HepG2 (cell line): ENCODE measurements at regions not wholly inside any gene's neighbourhood (a gene's known extent, or its start where the extent isn't known, plus 50 kb on each side); places are given as distances from the start of the nearest gene placed in this dataset.

Experiments used
- BCL6 ChIP-seq: IDR thresholded peaks from 2 replicates; pipeline ENCODE4 v1.6.1; 2016; ENCODE audit warnings: missing genetic modification reagents, missing compliant biosample characterization
- ETV5 ChIP-seq: IDR thresholded peaks from 2 replicates; pipeline ENCODE4 v1.6.1; 2018; ENCODE audit warnings: missing biosample characterization, missing genetic modification reagents, inconsistent platforms, borderline replicate concordance
- FOXK1 ChIP-seq: sonication (generic); formaldehyde crosslinking; IDR thresholded peaks from 2 replicates; pipeline ENCODE4 v1.4.0; 2020; ENCODE audit warnings: low read depth, missing genetic modification reagents, borderline replicate concordance
- FOXP1 ChIP-seq, 2 experiments: fragments of 450-650 bp in 1 of 2; IDR thresholded peaks; 2 replicates each; pipeline ENCODE4 v1.6.1; 2017 to 2018; ENCODE audit warnings: antibody characterized with exemption in 1 of 2
- MIXL1 ChIP-seq: IDR thresholded peaks from 2 replicates; pipeline ENCODE4 v1.6.1; 2016
- NONO ChIP-seq, 2 experiments: fragments of 450-650 bp in 1 of 2; sonication (generic) in 1 of 2; formaldehyde crosslinking in 1 of 2; IDR thresholded peaks in 1 of 2; conservative IDR thresholded peaks in 1 of 2; 2 replicates each; pipeline versions ENCODE4 v1.6.1 to v1.8.0; 2017 to 2022; ENCODE audit warnings: mild to moderate bottlenecking in 1 of 2, missing genetic modification reagents in 1 of 2, moderate library complexity in 1 of 2
- NR2F1 ChIP-seq, 2 experiments: fragments of 450-650 bp in 1 of 2; formaldehyde crosslinking in 1 of 2; IDR thresholded peaks; 2 replicates each; pipeline versions ENCODE4 v1.5.0 to v1.6.1; 2016 to 2020; ENCODE audit warnings: mild to moderate bottlenecking in 1 of 2, missing compliant biosample characterization in 1 of 2, missing genetic modification reagents in 1 of 2, moderate library complexity in 1 of 2
- RAD21 ChIP-seq: fragments of 450-650 bp; formaldehyde crosslinking; IDR thresholded peaks from 2 replicates; pipeline ENCODE4 v1.5.0; 2020; ENCODE audit warnings: mild to moderate bottlenecking
- SMAD3 ChIP-seq: sonication (generic); formaldehyde crosslinking; IDR thresholded peaks from 2 replicates; pipeline ENCODE4 v1.4.0; 2020; ENCODE audit warnings: missing genetic modification reagents
- STAT5B ChIP-seq: sonication (generic); formaldehyde crosslinking; IDR thresholded peaks from 2 replicates; pipeline ENCODE4 v1.4.0; 2020; ENCODE audit warnings: missing genetic modification reagents
- ZNF121 ChIP-seq: sonication (generic); formaldehyde crosslinking; IDR thresholded peaks from 2 replicates; pipeline ENCODE4 v1.5.0; 2020; ENCODE audit warnings: mild to moderate bottlenecking, missing genetic modification reagents
- ZNF260 ChIP-seq: sonication (generic); formaldehyde crosslinking; IDR thresholded peaks from 2 replicates; pipeline ENCODE4 v1.4.0; 2020; ENCODE audit warnings: missing genetic modification reagents, low read depth, mild to moderate bottlenecking, borderline replicate concordance
- ZZZ3 ChIP-seq: sonication (generic); formaldehyde crosslinking; IDR thresholded peaks from 2 replicates; pipeline ENCODE4 v1.4.0; 2020; ENCODE audit warnings: missing genetic modification reagents, mild to moderate bottlenecking, borderline replicate concordance
- TF ChIP-seq, protein P1 (sequence below): conservative IDR thresholded peaks from 2 replicates; pipeline ENCODE4 v1.6.1; 2018; ENCODE audit warnings: missing genetic modification reagents
- TF ChIP-seq, protein P2 (sequence below): sonication (generic); formaldehyde crosslinking; IDR thresholded peaks from 2 replicates; pipeline ENCODE4 v1.5.1; 2020; ENCODE audit warnings: mild to moderate bottlenecking, missing genetic modification reagents
- TF ChIP-seq, protein P3 (sequence below): sonication (generic); formaldehyde crosslinking; IDR thresholded peaks from 2 replicates; pipeline ENCODE4 v1.9.0; 2021; ENCODE audit warnings: missing genetic modification reagents, borderline replicate concordance
- TF ChIP-seq, protein P4 (sequence below): sonication (generic); formaldehyde crosslinking; IDR thresholded peaks from 2 replicates; pipeline ENCODE4 v1.4.0; 2020; ENCODE audit warnings: missing genetic modification reagents, borderline replicate concordance

DNA sequence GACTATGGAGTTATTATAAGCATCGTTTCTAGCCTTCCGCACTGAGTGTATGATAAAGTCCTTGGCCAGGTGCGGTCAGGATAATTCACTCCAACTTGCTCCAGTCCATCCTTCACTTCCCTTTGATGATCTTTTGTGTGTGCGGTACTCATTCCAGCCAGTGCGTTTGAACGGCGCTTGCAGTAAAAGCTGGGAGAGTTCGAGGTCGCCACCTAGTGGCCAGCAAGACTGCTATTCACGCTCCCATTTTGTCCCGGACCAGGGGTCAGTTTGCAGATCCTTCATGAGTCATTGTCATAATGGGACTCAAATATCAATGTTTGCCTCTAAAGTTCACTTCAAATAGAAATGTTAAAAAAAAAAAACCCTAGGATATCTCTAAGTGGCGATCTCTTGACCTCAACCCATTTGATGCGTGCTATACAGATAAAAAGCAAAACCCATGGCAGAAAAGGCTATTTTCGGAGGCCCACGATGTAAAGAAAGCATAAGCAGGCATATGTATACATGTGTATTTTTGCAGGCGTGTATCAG, 417.1 kb downstream of the TMEM114 start (continued):
- peak; percentile 37; the same call in 1 of the 2 replicates for TF ChIP-seq ZZZ3 (CRISPR knock-in tag)
- TF ChIP-seq FOXP1 (IDR thresholded peaks at IDR 0.05), result no peak
- 0 out of 2 replicates have a peak, but pooled peaks have one; percentile 21 for TF ChIP-seq FOXP1 (CRISPR knock-in tag; IDR thresholded peaks at IDR 0.05)
- TF ChIP-seq, protein P1, sequence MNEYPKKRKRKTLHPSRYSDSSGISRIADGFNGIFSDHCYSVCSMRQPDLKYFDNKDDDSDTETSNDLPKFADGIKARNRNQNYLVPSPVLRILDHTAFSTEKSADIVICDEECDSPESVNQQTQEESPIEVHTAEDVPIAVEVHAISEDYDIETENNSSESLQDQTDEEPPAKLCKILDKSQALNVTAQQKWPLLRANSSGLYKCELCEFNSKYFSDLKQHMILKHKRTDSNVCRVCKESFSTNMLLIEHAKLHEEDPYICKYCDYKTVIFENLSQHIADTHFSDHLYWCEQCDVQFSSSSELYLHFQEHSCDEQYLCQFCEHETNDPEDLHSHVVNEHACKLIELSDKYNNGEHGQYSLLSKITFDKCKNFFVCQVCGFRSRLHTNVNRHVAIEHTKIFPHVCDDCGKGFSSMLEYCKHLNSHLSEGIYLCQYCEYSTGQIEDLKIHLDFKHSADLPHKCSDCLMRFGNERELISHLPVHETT (CRISPR knock-in tag), result 0 out of 2 replicates have a peak, but pooled peaks have one; percentile 66
- peak; percentile 92 for TF ChIP-seq RAD21 (CRISPR knock-in tag)
- TF ChIP-seq, protein P2, sequence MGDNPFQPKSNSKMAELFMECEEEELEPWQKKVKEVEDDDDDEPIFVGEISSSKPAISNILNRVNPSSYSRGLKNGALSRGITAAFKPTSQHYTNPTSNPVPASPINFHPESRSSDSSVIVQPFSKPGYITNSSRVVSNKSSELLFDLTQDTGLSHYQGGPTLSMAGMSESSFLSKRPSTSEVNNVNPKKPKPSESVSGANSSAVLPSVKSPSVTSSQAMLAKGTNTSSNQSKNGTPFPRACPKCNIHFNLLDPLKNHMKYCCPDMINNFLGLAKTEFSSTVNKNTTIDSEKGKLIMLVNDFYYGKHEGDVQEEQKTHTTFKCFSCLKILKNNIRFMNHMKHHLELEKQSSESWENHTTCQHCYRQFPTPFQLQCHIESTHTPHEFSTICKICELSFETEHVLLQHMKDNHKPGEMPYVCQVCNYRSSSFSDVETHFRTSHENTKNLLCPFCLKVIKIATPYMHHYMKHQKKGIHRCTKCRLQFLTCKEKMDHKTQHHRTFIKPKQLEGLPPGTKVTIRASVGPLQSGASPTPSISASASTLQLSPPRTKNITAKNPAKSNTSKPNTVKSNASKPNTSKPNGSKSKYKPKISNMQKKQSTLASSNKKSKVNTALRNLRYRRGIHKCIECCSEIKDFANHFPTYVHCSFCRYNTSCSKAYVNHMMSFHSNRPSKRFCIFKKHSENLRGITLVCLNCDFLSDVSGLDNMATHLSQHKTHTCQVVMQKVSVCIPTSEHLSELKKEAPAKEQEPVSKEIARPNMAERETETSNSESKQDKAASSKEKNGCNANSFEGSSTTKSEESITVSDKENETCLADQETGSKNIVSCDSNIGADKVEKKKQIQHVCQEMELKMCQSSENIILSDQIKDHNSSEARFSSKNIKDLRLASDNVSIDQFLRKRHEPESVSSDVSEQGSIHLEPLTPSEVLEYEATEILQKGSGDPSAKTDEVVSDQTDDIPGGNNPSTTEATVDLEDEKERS, result no peak
- TF ChIP-seq ZNF260 (CRISPR knock-in tag), result no peak
- TF ChIP-seq STAT5B, result no peak
- TF ChIP-seq ETV5 (CRISPR knock-in tag), result peak; percentile 46; the same call in 1 of the 2 replicates
- TF ChIP-seq NONO (IDR thresholded peaks at IDR 0.05), result no peak
- TF ChIP-seq NONO (CRISPR knock-in tag; conservative IDR thresholded peaks at IDR 0.05), result peak; percentile 59; the same call in 1 of the 2 replicates
- TF ChIP-seq NR2F1 (CRISPR knock-in tag; IDR thresholded peaks at IDR 0.05), result peak; percentile 37 to 96; a peak in 2 of 4 replicates
- peak; percentile 39; the same call in 1 of the 2 replicates for TF ChIP-seq ZNF121 (CRISPR knock-in tag)
- TF ChIP-seq BCL6 (CRISPR knock-in tag), result peak; percentile 55
- TF ChIP-seq, protein P3, sequence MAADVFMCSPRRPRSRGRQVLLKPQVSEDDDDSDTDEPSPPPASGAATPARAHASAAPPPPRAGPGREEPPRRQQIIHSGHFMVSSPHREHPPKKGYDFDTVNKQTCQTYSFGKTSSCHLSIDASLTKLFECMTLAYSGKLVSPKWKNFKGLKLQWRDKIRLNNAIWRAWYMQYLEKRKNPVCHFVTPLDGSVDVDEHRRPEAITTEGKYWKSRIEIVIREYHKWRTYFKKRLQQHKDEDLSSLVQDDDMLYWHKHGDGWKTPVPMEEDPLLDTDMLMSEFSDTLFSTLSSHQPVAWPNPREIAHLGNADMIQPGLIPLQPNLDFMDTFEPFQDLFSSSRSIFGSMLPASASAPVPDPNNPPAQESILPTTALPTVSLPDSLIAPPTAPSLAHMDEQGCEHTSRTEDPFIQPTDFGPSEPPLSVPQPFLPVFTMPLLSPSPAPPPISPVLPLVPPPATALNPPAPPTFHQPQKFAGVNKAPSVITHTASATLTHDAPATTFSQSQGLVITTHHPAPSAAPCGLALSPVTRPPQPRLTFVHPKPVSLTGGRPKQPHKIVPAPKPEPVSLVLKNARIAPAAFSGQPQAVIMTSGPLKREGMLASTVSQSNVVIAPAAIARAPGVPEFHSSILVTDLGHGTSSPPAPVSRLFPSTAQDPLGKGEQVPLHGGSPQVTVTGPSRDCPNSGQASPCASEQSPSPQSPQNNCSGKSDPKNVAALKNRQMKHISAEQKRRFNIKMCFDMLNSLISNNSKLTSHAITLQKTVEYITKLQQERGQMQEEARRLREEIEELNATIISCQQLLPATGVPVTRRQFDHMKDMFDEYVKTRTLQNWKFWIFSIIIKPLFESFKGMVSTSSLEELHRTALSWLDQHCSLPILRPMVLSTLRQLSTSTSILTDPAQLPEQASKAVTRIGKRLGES, result no peak
- peak; percentile 62; the same call in 1 of the 2 replicates for TF ChIP-seq FOXK1 (CRISPR knock-in tag)
- TF ChIP-seq SMAD3, result peak; percentile 90
- TF ChIP-seq, protein P4, sequence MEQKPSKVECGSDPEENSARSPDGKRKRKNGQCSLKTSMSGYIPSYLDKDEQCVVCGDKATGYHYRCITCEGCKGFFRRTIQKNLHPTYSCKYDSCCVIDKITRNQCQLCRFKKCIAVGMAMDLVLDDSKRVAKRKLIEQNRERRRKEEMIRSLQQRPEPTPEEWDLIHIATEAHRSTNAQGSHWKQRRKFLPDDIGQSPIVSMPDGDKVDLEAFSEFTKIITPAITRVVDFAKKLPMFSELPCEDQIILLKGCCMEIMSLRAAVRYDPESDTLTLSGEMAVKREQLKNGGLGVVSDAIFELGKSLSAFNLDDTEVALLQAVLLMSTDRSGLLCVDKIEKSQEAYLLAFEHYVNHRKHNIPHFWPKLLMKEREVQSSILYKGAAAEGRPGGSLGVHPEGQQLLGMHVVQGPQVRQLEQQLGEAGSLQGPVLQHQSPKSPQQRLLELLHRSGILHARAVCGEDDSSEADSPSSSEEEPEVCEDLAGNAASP, result peak; percentile 86; the same call in 1 of the 2 replicates
- peak; percentile 81; the same call in 1 of the 2 replicates for TF ChIP-seq MIXL1
